T-helper 2 cell treated with Interferon-gamma antibody and Interleukin-4, amounts not matched to agents 5 μg/mL and 100 μg/mL, for 36 hours (primary cell): ENCODE measurements at regions not wholly inside any gene's neighbourhood (a gene's known extent, or its start where the extent isn't known, plus 50 kb on each side); places are given as distances from the start of the nearest gene placed in this dataset.
"Not testable (repeated sequence)": the region's sequence is repeated elsewhere in the genome, so short reads cannot be mapped to it uniquely, and the experiment has no call there.

Source experiments
- DNase-seq: peaks from one replicate; pipeline ENCODE4 v3.0.0; 2021; ENCODE audit warnings: low spot score
- H3K27ac Mint-ChIP-seq: one replicate; pipeline ENCODE4 v1.8.0; 2021; ENCODE audit warnings: mild to moderate bottlenecking, mixed read lengths
- H3K27me3 Mint-ChIP-seq: one replicate; pipeline ENCODE4 v1.8.0; 2021; ENCODE audit warnings: low read depth, mixed read lengths
- H3K36me3 Mint-ChIP-seq: one replicate; pipeline ENCODE4 v1.8.0; 2021; ENCODE audit warnings: low read depth, mixed read lengths
- H3K4me1 Mint-ChIP-seq: one replicate; pipeline ENCODE4 v1.8.0; 2021; ENCODE audit warnings: low read depth, mixed read lengths
- H3K4me3 Mint-ChIP-seq: one replicate; pipeline ENCODE4 v1.8.0; 2022; ENCODE audit warnings: mild to moderate bottlenecking, moderate library complexity, mixed read lengths
- H3K9me3 Mint-ChIP-seq: one replicate; pipeline ENCODE4 v1.8.0; 2021; ENCODE audit warnings: mixed read lengths

DNA sequence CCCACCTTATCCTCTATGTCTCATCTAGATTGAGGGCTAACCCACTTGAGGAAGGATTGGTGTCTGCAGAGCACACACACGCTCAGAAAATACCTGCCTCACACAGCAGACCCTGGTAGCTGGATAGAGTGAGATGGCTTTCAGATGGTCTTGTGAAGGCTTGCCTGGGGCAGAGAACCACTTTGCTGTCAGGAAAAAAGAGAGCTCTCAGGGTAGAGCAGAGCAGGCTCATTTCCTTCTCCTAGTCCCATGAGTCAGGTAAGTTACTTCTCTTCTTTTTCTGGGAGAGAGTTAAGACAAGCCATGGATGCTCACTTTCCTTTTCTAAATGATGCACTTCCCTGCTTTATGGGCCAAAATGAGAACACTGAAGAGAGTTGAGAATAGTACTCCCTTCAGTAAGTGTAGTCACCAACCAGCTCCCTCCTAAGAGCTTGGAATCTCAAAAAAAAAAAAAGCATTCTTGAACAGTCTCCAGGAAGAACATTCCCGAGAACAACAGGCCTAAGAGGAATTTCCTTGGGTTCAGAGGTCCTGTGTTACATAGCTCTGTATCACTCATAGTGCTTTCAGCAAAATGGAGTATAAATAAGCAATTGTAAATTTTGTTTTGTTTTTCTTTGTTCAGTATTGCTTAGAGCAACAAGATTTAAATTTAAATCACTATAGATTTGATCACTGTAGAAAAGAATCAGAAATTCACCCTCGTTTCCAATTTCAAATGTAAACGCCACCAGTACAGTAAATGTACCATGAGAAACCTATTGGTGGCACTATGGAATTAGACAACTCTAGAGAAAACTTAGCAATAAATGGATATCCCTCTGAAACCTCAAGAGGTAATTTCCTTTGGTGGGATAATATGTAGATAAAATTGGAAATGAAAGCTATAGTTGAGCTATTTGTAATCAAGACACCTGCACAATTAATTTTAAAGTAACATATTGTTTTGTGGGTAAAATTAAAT is 530.3 kb downstream of the RFPL4B start:
- Mint-ChIP-seq H3K4me1 (no peaks in the 10 kb centered on the region), H3K4me3 (no peak overlapping the region), H3K27me3 (no peaks in the 10 kb centered on the region), H3K27ac (no peak overlapping the region), H3K9me3 (no peaks in the 10 kb centered on the region), H3K36me3 (no peaks in the 10 kb centered on the region)
- no peak for DNase-seq

DNA sequence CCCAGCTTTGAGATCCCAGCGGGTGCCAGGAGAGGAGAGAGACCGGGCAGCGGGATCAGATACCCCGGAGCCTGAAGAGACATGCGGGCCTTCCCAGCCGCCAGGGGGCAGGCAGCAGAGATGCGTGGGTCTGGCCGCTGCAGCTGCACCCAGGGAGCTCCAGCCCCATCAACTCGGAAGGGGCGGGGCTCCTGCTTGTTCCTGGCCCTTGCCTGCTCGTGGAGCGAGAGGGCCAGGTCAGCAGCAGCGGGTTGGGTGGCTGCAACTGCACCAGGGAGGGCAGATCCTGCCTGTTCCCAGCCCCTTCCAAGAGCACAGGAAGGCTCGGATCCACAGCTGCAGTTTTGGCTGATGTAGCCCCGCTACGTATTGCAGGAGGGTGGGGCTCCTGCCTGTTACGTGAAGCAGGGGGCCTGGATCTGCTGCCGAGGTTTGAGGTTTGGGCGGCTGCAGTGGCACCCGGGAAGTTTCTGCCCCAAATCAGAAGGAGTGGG is 532.8 kb downstream of the RFPL4B start:
- H3K4me3 Mint-ChIP-seq: peak overlapping the region; percentile 46
- no peak overlapping the region for H3K27ac Mint-ChIP-seq
- DNase-seq: peak; percentile 17
- no peaks in the 10 kb centered on the region for H3K36me3 Mint-ChIP-seq
- no peaks in the 10 kb centered on the region for H3K4me1 Mint-ChIP-seq
- H3K27me3 Mint-ChIP-seq: no peaks in the 10 kb centered on the region
- H3K9me3 Mint-ChIP-seq: no peaks in the 10 kb centered on the region

DNA sequence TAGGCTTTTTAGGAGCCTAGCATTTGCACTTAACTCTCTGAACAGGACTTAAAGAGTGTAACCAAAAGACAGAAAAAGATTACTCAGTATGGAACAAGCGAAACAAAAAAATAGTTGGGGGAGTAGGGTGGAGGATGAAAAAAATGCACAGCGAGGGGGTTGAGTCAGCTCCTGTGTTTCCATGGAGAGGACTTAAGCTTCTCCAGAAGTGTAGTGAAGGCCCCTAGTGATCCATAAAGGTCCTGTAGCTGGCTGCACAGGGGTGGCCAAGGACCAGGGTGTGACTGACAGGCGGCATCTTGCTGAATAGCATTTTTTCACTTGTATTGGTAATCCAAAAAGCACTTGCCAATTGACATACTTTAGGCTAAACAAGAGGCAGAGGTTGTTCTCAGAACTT is 533.9 kb downstream of the RFPL4B start:
- no peak for DNase-seq

DNA sequence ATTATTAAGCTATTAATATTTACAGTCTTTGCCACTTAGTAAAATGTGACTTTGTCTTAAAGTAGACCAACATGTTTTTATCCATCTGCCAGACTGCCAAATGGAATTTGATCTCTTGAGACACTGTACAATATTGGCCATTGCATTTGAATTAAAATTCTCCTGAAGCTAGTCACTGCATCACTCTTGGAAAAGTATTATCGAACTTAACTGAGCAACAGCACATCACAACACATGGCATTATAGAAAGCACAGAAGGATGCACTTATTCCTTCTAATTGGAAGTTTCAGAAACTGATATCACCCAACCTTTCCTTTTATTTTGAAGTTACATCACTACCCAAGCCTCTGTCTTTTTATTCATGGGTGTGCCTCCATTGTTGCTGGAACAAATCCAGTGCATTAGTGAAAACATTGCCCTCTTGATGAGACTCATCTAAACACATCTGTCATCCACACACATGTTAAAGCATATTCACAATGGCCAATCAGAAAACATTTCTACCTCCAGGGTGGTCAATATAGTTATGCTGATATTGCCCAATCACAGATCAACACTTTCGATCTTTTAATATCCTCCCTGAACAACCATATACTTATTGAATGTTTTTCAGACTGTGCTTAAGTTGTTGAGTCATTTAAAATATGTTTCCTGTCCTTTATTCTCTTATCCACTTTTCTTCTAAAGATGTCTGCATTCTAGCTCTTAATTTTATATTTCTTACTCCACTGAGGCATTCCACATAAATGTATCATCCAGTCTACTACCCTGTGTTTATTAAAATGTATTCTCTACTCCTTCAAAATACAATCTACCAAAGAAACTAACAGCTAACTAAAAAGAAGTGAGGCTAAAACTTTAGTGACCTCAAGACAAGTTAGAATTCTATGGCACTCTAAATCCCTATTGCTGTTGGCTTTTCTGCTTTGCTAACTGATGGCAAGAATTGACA is 535.0 kb downstream of the RFPL4B start:
- Mint-ChIP-seq H3K36me3 (no peaks in the 10 kb centered on the region), H3K4me1 (no peaks in the 10 kb centered on the region), H3K4me3 (no peak overlapping the region), H3K27ac (no peak overlapping the region), H3K27me3 (no peaks in the 10 kb centered on the region), H3K9me3 (no peaks in the 10 kb centered on the region)
- no peak for DNase-seq

More for the DNA sequence above, 533.9 kb downstream of the RFPL4B start:
- no peaks in the 10 kb centered on the region for H3K9me3 Mint-ChIP-seq
- no peaks in the 10 kb centered on the region for H3K36me3 Mint-ChIP-seq
- H3K4me3 Mint-ChIP-seq: no peak overlapping the region
- no peak overlapping the region for H3K27ac Mint-ChIP-seq
- no peaks in the 10 kb centered on the region for H3K27me3 Mint-ChIP-seq
- H3K4me1 Mint-ChIP-seq: no peaks in the 10 kb centered on the region

DNA sequence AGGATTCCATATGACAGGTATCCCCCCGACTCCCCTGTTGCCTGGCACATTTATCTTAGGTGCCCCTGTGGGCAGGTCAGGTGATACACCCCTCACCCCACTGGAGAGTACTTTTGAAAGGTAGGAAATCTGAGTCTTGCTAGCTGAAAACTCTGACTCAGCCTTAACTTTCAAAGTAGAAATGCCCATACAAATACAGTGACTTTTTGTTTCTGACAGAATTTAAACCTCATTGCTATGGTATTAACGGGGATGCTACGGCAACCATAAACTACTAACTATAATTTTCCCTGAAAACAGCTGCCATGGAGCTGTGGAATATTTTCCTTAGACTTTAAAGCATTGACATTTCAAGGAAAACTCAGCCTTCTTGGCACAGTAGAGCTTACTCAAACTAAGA is 536.0 kb downstream of the RFPL4B start:
- no peak overlapping the region for H3K4me3 Mint-ChIP-seq
- H3K27me3 Mint-ChIP-seq: no peaks in the 10 kb centered on the region
- H3K27ac Mint-ChIP-seq: no peak overlapping the region
- DNase-seq: no peak
- H3K4me1 Mint-ChIP-seq: no peaks in the 10 kb centered on the region
- no peaks in the 10 kb centered on the region for H3K9me3 Mint-ChIP-seq
- no peaks in the 10 kb centered on the region for H3K36me3 Mint-ChIP-seq

DNA sequence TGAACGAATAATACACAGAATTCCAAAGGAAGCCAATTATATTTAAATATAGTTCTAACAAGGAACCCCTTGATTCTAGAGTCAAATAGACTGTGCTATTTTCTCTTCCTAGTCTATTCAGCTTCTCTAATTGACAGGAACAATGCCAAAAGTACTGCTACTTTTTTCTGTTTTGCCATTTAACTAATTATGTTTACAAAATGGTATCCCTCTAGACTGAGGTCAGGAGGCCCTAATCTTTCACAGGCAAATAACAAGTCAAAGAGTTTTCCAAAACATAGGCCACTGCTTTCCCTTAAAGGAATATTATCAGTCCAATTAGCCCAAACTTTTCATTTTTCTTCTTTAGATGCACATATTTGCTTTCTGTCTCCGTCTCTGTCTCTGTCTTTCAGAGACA is 539.3 kb downstream of the RFPL4B start:
- no peak for DNase-seq
- Mint-ChIP-seq H3K27me3 (no peaks in the 10 kb centered on the region), H3K36me3 (no peaks in the 10 kb centered on the region), H3K4me1 (no peaks in the 10 kb centered on the region), H3K9me3 (no peaks in the 10 kb centered on the region), H3K27ac (no peak overlapping the region), H3K4me3 (no peak overlapping the region)

DNA sequence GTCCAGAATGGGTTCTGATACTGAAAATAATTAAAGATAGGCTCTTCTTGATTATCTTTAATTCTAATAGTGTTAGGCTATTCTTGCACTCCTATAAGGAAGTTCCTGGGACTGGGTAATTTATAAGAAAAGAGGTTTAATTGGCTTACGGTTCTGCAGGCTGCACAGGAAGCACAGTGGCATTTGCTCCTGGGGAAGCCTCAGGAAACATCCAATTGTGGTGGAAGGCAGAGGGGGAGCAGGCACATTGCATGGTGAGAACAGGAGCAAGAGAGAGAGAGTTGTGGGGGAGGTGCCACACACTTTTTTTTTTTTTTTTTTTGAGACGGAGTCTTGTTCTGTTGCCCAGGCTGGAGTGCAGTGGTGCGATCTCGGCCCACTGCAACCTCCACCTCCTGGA is 540.3 kb downstream of the RFPL4B start:
- H3K4me1 Mint-ChIP-seq, H3K27me3 Mint-ChIP-seq, DNase-seq, H3K9me3 Mint-ChIP-seq, H3K4me3 Mint-ChIP-seq, H3K27ac Mint-ChIP-seq, H3K36me3 Mint-ChIP-seq: not testable (repeated sequence)

DNA sequence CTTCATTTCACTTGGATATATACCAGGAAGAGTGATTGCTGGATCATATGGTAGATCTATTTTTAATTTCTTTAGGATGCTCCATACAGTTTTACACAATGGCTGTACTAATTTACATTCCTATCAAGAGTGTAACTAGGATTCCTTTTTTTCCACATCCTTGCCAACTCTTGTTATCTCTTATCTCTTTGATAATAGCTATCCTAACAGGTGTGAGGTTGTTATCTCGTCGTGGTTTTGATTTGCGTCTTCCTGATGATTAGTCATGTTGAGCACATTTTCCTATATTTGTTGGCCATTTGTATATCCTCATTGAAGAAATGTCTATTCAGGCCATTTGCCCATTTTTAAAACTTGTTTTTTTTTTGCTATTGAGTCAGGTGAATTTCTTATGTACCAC is 552.4 kb downstream of the RFPL4B start:
- H3K27me3 Mint-ChIP-seq: no peaks in the 10 kb centered on the region
- no peak overlapping the region for H3K27ac Mint-ChIP-seq
- no peaks in the 10 kb centered on the region for H3K36me3 Mint-ChIP-seq
- H3K4me3 Mint-ChIP-seq: no peak overlapping the region
- no peaks in the 10 kb centered on the region for H3K4me1 Mint-ChIP-seq
- DNase-seq: no peak
- H3K9me3 Mint-ChIP-seq: peaks cover 15% of the 10 kb centered on the region

DNA sequence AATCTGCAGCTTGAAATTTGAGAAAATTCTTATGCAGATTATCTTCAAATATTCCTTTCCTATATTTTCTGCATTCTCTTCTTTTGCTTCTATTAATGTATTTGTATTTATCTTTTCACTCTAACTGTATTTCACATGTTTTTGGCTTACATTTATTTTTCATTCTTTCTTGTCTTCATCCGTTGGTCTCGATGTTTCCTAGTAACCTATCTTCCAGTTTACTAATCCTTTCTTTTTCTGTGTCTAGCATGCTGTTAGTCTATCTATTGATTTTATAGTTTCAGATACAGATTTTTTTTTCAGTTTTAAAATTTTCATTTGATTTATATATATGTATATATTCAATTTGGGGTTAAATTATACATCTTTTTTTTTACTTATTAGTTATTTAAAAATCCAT is 556.2 kb downstream of the RFPL4B start:
- Mint-ChIP-seq H3K36me3 (no peaks in the 10 kb centered on the region), H3K4me1 (no peaks in the 10 kb centered on the region)
- no peak for DNase-seq

DNA sequence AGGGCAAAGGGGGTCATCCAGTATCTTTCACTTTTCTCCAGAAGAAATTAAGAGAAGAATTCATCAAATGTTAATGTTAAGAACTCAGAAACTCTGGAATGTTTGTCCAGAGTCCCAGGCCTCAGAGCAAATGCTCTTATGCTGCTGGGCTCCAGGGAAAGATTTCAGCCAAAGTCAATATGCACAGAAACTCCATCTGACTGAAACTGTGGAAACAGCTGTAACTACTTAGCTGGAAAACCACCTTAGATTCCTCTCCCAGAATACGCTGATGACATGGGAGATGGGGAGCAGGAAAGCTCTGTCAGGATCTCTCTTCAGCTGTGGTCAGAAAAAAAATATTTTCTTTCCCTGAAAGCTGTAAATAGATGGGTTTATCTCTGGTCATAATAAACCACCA is 559.6 kb downstream of the RFPL4B start:
- Mint-ChIP-seq H3K27me3 (no peaks in the 10 kb centered on the region), H3K4me1 (no peaks in the 10 kb centered on the region), H3K9me3 (peaks cover 12% of the 10 kb centered on the region), H3K27ac (no peak overlapping the region), H3K4me3 (no peak overlapping the region), H3K36me3 (no peaks in the 10 kb centered on the region)
- no peak for DNase-seq

More for the DNA sequence above, 556.2 kb downstream of the RFPL4B start:
- peaks cover 20% of the 10 kb centered on the region for H3K9me3 Mint-ChIP-seq
- H3K27ac Mint-ChIP-seq: no peak overlapping the region
- no peaks in the 10 kb centered on the region for H3K27me3 Mint-ChIP-seq
- H3K4me3 Mint-ChIP-seq: no peak overlapping the region

DNA sequence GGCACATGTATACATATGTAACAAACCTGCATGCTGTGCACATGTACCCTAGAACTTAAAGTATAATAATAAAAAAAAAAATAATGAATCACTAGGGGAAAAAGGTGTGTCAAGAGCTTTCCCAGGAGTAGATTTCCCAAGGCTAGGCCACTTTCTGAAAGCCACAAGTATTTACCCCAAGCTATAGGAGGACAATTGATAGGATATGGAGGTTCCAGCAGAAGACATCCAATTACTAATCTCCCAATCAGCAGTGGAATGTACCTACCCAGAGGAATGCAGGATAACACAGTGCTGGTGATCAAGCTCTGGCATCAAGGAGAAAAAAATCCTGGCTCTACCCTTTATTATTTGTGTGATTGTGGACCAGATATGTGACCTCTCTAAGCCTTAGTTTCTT is 562.7 kb downstream of the RFPL4B start:
- Mint-ChIP-seq H3K4me3 (no peak overlapping the region), H3K27ac (no peak overlapping the region), H3K9me3 (peaks cover 6% of the 10 kb centered on the region), H3K27me3 (no peaks in the 10 kb centered on the region), H3K4me1 (no peaks in the 10 kb centered on the region), H3K36me3 (no peaks in the 10 kb centered on the region)
- no peak for DNase-seq

DNA sequence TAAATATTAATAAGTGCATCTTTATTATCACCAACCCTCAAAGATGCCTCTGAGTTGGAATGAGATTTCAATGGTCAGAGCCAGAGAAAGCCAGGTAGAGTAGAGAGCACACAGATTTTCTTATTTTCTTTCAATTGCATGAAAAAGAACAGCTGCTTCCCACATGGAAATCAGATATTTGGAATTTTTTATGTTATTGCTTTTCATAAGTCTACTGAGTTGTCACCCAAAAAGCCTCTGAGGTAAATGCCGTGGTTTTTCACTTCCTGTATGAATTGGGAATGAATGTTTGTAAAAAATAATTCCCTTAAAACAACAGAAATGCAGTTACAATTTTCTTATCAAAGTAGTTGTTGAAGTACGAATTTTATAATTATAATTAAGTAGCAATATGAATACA is 563.1 kb downstream of the RFPL4B start:
- H3K9me3 Mint-ChIP-seq: peaks cover 3% of the 10 kb centered on the region
- no peak for DNase-seq
- H3K4me1 Mint-ChIP-seq: no peaks in the 10 kb centered on the region
- H3K4me3 Mint-ChIP-seq: no peak overlapping the region
- H3K36me3 Mint-ChIP-seq: no peaks in the 10 kb centered on the region
- H3K27me3 Mint-ChIP-seq: no peaks in the 10 kb centered on the region
- H3K27ac Mint-ChIP-seq: no peak overlapping the region

DNA sequence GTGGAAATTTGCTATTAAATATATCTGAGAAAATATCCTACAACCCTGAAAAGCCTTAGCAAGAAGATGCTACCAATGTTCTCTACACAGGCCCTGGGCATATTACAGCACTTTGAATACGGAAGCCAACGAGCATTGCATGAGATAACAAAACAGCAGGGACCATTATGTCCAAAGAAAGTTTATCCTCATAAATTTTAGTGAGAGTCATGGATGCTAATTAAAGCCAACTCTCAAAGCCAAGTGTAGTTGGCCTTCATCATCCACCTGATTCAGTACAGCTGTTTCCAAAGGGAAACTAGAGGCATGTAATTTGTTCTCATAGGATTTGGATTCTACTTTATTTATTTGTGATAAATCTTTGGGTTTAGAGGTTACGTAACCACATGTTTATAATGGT is 564.8 kb downstream of the RFPL4B start:
- H3K9me3 Mint-ChIP-seq: peaks cover 3% of the 10 kb centered on the region
- DNase-seq: no peak
- H3K4me3 Mint-ChIP-seq: no peak overlapping the region
- no peaks in the 10 kb centered on the region for H3K36me3 Mint-ChIP-seq
- H3K4me1 Mint-ChIP-seq: no peaks in the 10 kb centered on the region
- no peaks in the 10 kb centered on the region for H3K27me3 Mint-ChIP-seq
- H3K27ac Mint-ChIP-seq: no peak overlapping the region
